OCI-LY3 (cell line): ENCODE measurements at regions not wholly inside any gene's neighbourhood (a gene's known extent, or its start where the extent isn't known, plus 50 kb on each side); places are given as distances from the start of the nearest gene placed in this dataset.

Experiments
- H2AFZ ChIP-seq: fragments of 200-600, 300-600 bp; shearing (Covaris generic); 2 replicates; pipeline ENCODE4 v1.6.0; 2014; ENCODE audit warnings: antibody characterized with exemption, low read depth, low read length
- H3K27ac ChIP-seq: fragments of 200-600, 300-600 bp; sonication (generic); 2 replicates; pipeline ENCODE4 v1.5.1; 2014; ENCODE audit warnings: mild to moderate bottlenecking, low read length, moderate library complexity, mixed read lengths
- H3K27me3 ChIP-seq: fragments of 200-600, 300-600 bp; sonication (generic); 2 replicates; pipeline ENCODE4 v1.6.1; 2014; ENCODE audit warnings: low read depth, low read length, mixed read lengths
- H3K36me3 ChIP-seq: fragments of 200-600, 300-600 bp; sonication (generic); replicated peaks from 2 replicates; pipeline ENCODE3; 2014; ENCODE audit warnings: low read depth, low read length, mixed read lengths
- H3K4me1 ChIP-seq: fragments of 300-600, 200-600 bp; sonication (generic); 2 replicates; pipeline ENCODE4 v1.6.1; 2014; ENCODE audit warnings: low read length, mixed read lengths
- H3K4me2 ChIP-seq: fragments of 200-600, 300-600 bp; sonication (generic); 2 replicates; pipeline ENCODE4 v1.6.1; 2014; ENCODE audit warnings: low read length, mixed read lengths
- H3K4me3 ChIP-seq: fragments of 300-600, 200-600 bp; sonication (generic); 2 replicates; pipeline ENCODE4 v1.5.1; 2014; ENCODE audit warnings: antibody characterized with exemption, mild to moderate bottlenecking, low read length, moderate library complexity
- H3K79me2 ChIP-seq: fragments of 300-600, 200-600 bp; shearing (Covaris generic); 2 replicates; pipeline ENCODE4 v1.6.1; 2014; ENCODE audit warnings: mild to moderate bottlenecking, low read length, mixed read lengths
- H3K9ac ChIP-seq: fragments of 300-600, 200-600 bp; shearing (Covaris generic); 2 replicates; pipeline ENCODE4 v1.6.0; 2014; ENCODE audit warnings: mild to moderate bottlenecking, low read length, moderate library complexity
- H3K9me3 ChIP-seq: fragments of 200-600, 300-600 bp; shearing (Covaris generic); 2 replicates; pipeline ENCODE4 v1.6.1; 2014; ENCODE audit warnings: low read length, mixed read lengths; ENCODE audit not compliant: insufficient read depth
- H4K20me1 ChIP-seq: fragments of 200-600, 300-600 bp; sonication (generic); 2 replicates; pipeline ENCODE4 v1.6.1; 2016; ENCODE audit warnings: low read length, mixed read lengths; ENCODE audit not compliant: insufficient read depth
- CTCF ChIP-seq: fragments of 200-600, 300-600 bp; sonication (generic); IDR thresholded peaks from 2 replicates; pipeline ENCODE4 v1.5.1; 2014; ENCODE audit warnings: antibody characterized with exemption, low read length, low read depth
- EZH2phosphoT487 ChIP-seq: fragments of 200-600 bp; shearing (Covaris generic); IDR thresholded peaks from 2 replicates; pipeline ENCODE4 v1.6.1; 2018; ENCODE audit warnings: antibody characterized with exemption, mixed run types, low read depth

GRCh38 chr16:60346256-60346655 is 1612.1 kb upstream of the GOT2 start:
- Histone ChIP-seq H3K4me1 (no peaks in the 10 kb centered on the region), H3K27ac (no peak overlapping the region), H3K36me3 (no peaks in the 10 kb centered on the region), H3K9me3 (no peaks in the 10 kb centered on the region), H3K79me2 (no peaks in the 10 kb centered on the region), H3K4me2 (no peak overlapping the region), H2AFZ (no peak overlapping the region), H3K9ac (no peak overlapping the region), H3K4me3 (no peak overlapping the region), H3K27me3 (no peaks in the 10 kb centered on the region), H4K20me1 (no peaks in the 10 kb centered on the region)
- no peak for TF ChIP-seq EZH2phosphoT487
- TF ChIP-seq CTCF: no peak

- Histone ChIP-seq H3K4me2 (no peak overlapping the region), H3K27ac (no peak overlapping the region), H3K9ac (no peak overlapping the region), H3K4me3 (no peak overlapping the region), H3K79me2 (no peaks in the 10 kb centered on the region), H3K4me1 (no peaks in the 10 kb centered on the region), H4K20me1 (no peaks in the 10 kb centered on the region), H2AFZ (no peak overlapping the region), H3K9me3 (no peaks in the 10 kb centered on the region), H3K27me3 (no peaks in the 10 kb centered on the region), H3K36me3 (no peaks in the 10 kb centered on the region)
- no peak for TF ChIP-seq EZH2phosphoT487
- no peak for TF ChIP-seq CTCF
Measured at GRCh38 chr16:60337671-60338070, 1603.6 kb upstream of the GOT2 start.

- no peaks in the 10 kb centered on the region for H3K79me2 ChIP-seq
- H3K9me3 ChIP-seq: no peaks in the 10 kb centered on the region
- no peak for TF ChIP-seq EZH2phosphoT487
- no peak for TF ChIP-seq CTCF
- H3K9ac ChIP-seq: no peak overlapping the region
- no peaks in the 10 kb centered on the region for H3K36me3 ChIP-seq
- H2AFZ ChIP-seq: no peak overlapping the region
- H3K27me3 ChIP-seq: 0 out of 2 replicates have a peak, but pooled peaks cover 5% of the 10 kb centered on the region
- no peak overlapping the region for H3K4me3 ChIP-seq
- no peaks in the 10 kb centered on the region for H4K20me1 ChIP-seq
- no peak overlapping the region for H3K4me2 ChIP-seq
- H3K4me1 ChIP-seq: 0 out of 2 replicates have a peak, but pooled peaks cover 3% of the 10 kb centered on the region
- H3K27ac ChIP-seq: no peak overlapping the region
Measured at GRCh38 chr16:60331168-60331567, 1597.1 kb upstream of the GOT2 start.

GRCh38 chr16:60329108-60329507 is 1595.0 kb upstream of the GOT2 start:
- TF ChIP-seq CTCF (no peak), EZH2phosphoT487 (no peak)
- H2AFZ ChIP-seq: no peak overlapping the region
- H3K79me2 ChIP-seq: no peaks in the 10 kb centered on the region
- no peaks in the 10 kb centered on the region for H4K20me1 ChIP-seq
- no peaks in the 10 kb centered on the region for H3K9me3 ChIP-seq
- H3K36me3 ChIP-seq: no peaks in the 10 kb centered on the region
- no peak overlapping the region for H3K27ac ChIP-seq
- H3K4me1 ChIP-seq: 0 out of 2 replicates have a peak, but pooled peaks cover 3% of the 10 kb centered on the region
- H3K27me3 ChIP-seq: 0 out of 2 replicates have a peak, but pooled peaks cover 5% of the 10 kb centered on the region
- no peak overlapping the region for H3K4me3 ChIP-seq
- no peak overlapping the region for H3K9ac ChIP-seq
- no peak overlapping the region for H3K4me2 ChIP-seq
